ENCODE measurements at regions not wholly inside any gene's neighbourhood (a gene's known extent, or its start where the extent isn't known, plus 50 kb on each side); places are given as distances from the start of the nearest gene placed in this dataset.

DNA sequence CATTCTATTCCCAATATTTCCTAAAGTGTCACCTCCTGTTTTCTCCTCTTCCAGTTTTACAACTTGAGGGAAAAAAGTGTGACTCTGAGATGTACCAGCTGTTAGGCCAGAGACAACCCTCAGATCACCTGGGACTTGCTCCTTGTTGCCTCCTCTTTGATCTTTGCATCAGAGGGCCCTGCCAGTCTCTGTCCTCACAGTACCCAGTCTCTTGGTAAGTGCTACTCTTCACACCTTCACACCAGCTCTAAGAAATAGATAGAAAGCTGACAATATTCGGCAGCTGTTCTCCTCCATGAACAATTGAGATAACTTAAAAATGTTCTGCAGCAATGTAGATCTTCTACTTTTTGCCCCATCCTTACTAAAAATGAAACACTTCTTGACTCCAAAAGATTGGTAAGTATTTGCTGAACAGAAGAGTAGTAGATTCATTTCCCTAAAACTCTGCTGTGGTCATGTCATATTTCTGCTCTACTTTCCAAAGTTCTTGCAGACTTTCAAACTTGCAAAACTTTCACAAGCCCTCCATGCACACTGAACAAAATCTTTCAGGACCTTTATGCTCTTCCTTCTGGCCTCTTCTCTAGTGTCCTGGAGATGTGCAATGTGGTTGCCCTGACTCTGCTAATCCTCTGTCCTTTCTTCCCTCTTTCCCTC is 188.6 kb downstream of the SNX18 start:
- DNase-seq: no peak

DNA sequence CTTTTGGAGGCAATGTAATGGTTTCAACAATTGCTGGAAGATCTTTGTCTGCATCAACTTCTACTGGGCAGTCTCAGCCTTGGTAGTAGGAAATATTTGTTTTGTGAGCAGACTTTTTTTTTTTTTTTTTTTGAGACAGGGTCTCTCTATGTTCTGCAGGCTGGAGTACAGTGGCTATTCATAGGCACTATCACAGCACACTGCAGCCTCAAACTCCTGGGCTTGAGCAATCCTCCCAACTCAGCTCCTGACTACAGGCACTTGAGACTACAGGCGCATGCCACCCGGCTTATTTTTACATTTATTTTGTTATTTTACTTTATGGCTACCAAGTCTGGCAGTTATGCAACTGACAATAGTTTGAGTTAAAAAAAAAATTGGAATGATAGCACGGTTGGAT is 187.3 kb downstream of the SNX18 start:
- no peak for DNase-seq

DNA sequence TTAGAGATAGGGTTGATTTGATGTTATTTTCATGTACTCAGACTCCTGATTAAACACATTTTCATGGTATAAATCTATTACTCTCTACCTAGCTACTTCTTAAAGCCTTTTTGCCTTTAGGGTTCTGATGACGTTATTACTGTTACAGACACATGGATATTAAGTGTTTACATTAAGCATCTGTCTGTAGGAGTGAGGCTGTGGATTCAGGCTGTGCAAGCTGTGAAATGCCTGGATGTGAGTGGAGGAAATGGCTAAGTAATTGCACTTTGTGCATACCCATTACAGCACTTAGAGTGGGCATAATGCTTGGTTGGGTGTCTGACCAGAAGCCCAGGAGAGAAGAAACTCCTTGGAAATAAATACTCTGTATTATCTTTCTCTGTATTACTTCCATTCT is 186.8 kb downstream of the SNX18 start:
- DNase-seq: no peak

DNA sequence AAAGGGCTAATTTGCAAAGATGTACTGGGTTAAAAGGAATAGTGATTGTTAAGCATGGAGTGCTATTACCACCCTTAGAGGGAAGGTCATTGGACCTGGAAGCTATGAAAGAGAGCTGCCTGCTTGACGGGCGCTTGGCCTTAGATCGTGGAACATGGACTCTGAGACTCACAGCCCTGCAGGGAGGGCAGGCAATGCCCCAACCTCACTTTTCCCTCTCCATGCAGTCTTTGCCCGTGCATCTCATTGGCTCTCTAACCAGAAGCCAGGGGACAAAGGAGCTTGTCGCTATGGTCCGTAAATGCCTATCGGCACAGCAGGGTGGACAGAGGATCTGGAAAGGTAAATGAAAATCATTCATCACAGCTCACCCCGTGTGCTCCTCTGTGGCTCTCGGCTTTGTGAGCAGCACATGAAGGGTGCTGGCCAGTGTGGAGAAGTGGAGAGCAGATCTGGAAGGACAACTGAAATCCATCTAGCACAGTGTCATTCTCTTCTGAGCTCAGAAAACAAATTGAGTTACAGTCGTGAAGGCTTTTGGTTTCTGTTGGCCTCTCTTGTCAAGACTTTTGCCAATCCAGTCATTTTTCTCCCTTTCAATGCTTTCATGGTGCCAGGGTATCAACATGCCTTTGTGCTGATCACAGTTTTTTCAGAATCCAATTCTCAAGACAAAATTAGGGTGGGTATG is 186.2 kb downstream of the SNX18 start:
- DNase-seq: no peak

DNA sequence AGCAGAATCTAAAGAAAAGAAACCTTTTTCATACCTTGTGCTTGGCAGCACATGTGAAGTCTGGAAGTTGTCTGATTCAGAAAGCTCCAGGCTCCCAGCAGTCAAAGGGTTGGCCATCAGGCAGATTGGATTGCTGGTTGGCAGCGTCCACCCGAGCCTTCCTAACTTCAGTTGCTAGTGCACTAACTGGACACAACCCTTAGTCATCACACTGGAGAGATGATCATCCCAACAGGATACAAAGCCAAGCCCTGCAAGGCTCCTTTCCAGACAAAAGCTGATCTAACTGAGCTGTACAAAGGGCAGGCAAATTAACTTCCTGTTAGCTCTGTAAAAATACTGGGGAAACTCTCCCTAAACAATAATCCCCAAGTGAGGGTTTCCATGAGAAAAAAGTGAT is 185.6 kb downstream of the SNX18 start:
- no peak for DNase-seq

DNA sequence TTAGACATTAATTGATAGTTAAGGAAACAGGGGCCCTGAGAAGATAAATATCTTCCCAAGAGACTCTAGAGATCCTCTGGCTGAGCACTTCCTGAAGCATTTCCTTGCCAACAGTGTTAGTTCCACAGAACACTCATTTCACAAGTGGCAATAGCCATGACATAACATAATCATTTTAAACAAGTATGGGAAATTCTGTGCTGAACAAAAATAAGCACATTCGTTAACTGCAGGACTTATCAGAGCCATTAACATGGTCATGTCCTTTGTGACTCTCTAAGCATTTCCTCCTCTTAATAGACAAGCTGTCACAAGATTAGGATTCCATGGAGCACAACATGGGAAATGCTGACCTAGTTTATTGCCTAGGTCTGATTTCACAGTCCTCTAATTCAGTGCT is 184.9 kb downstream of the SNX18 start:
- DNase-seq: no peak

DNA sequence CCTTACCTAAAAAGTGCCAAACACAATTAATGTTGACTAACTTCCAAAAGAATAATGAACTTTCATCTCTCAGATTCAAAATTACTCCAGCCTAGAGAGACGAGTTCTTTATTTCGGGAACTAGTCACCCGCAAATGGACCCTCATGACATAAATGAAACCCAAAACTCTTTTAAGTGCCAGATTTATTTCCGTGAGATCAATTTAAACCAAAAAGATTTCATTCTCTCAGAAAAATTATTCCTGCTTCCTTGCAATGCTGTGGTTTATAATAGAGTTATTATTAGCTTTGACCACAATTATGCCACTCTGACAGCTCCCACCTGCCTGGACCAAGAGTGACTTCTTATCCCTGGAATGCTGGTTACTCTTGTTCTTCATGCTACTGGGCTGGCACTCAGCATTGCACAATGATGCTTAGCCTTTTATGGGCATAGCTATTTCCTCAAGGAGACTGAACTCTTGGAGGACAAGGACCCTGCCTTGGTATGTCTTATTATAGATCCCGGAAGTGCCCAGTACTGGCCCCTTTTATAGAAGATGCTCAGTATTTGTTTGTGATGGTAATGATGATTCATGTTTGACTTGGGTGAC is 183.5 kb downstream of the SNX18 start:
- DNase-seq: no peak

DNA sequence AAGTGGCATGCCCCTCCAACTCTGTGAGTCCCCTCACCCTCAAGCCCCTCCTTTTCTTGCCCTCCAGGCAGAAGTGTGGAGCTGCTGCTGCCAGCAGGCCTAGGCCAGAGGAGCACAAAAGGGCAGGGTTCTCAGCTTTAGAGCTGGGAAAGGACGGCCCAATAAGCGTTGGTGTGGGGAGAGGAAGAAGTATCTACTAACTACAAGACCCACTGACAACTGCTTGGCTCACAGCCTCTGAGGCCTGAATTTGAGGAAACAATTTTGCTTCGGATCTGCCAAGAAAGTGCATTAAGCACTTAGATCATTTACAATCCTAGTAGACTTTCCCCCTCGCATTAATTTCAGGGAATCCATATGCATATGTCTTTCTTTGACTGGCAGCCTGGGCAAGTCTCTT is 179.4 kb downstream of the SNX18 start:
- DNase-seq: no peak

DNA sequence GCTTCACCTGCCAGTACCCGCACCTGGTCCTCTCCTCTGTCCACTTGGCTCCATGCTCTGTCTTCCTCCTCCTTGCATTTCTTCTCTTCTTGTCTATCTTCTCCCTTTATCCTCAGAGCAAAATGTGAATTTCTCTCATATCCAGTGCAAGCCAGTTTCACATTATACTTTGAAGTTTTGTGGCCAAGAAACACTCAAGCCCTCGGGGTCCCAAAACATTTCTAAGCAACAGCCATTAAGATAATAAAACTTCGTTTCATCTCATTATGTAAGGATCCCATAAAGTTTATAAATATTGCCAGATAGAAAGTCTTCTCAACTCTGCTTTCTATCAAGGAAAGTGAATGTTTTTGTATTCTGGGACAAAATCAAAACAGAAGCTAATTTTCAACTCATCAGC is 178.8 kb downstream of the SNX18 start:
- no peak for DNase-seq

DNA sequence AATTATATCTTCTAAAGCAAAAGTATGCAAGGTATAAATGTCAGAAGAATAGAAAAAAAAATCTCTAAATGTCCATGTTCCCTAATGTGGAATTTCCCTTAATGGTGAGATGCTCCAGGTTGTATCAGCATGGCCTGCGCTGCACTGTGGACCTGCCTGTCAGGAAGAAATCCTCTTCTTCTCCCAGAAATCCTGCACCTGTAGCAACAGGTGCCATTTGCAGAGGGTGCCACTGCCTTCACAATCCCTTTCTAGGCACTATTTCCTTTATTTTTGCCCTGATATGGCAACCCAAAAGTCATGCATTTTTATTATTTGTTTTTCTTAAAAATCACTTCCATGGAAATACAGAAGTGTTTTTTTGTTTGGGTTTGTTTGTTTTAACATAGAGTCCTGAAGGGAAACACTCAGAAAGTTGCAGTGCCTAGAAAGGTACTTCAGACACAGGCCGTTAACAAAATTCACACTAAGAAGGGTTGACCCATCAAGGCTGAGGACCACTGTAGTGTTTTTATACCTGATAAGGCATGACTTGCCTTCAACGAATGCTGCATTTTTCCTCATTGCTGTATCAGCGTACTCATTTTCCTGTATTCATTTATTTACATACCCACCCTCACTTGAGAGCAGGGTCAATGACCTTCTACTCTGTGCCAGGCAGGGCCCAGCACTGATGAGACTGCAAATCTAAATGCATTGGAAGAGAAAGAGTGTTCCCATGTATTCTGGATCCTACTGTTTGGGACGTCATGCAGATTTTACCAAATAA is 177.8 kb downstream of the SNX18 start:
- DNase-seq: no peak

DNA sequence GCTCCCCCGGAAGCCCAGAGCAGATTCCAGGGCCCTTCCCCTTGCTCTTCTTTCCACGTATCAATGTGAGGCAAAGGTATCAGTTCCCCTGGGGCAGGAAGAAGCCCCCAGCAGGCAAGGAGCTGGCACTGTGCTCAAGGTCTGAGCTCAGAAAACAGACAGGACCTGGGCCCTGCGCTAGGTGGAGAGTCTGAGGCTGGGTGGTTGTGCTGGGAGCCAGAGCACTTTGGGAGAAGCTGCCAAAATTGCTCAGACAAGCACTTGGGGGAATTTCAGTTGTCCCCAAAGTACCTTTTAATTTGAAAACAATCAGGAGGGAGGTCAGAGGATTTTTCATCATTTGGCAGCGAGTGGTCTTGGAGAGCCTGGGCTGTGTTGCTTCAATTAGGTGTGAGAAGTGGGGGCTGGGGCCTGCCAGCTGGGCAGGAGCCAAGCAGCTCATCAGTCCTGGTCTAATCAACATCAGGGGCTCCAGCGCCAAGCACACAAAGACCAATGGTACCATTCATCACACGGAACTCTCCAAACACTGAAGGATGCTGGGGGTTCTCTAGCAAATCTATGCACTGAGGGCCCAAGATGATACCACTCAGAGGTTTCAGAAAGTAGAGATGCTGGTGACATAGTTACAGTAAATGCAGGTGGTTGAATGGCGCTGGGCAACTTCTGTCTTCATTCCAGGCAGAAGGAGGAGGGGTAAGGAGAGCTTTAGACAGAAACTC is 176.5 kb downstream of the SNX18 start:
- no peak for DNase-seq

DNA sequence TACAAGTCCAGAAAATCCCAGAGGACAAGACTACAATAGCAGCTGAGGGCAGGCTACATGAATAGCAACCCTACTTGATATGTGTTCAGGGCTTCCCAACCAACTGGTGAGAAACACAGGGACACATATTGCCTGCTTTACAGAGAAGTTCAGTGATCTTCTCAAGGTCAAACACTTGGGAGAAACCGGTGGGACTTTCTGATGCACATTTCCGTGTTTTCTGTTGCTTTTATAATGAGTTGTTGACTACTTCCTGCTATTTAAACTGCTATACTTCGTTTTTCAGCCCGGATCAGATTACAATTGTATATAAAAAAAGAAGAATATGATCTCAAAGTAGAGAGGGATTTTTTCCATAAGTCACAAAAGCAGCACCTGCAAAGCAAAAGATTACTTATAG is 175.1 kb downstream of the SNX18 start:
- DNase-seq: no peak

DNA sequence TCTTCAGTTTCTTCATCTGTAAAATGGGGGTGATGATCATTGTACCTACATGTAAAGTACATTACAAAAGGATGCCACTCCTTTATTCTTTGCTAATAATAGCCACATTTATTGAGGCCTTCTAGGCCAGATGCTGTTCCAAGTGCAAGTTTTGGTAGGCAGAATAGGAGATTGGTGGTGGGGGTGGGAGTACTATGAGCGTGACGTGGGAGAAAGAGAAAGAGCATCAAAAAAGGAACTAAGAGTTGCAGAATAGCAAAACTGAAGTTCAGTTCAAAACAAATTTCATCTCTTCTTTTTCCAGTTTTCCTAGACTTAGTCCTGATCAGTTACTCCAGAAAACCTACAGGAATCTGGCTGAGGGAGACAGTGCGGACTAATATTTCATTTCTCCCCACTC is 174.1 kb downstream of the SNX18 start:
- no peak for DNase-seq

DNA sequence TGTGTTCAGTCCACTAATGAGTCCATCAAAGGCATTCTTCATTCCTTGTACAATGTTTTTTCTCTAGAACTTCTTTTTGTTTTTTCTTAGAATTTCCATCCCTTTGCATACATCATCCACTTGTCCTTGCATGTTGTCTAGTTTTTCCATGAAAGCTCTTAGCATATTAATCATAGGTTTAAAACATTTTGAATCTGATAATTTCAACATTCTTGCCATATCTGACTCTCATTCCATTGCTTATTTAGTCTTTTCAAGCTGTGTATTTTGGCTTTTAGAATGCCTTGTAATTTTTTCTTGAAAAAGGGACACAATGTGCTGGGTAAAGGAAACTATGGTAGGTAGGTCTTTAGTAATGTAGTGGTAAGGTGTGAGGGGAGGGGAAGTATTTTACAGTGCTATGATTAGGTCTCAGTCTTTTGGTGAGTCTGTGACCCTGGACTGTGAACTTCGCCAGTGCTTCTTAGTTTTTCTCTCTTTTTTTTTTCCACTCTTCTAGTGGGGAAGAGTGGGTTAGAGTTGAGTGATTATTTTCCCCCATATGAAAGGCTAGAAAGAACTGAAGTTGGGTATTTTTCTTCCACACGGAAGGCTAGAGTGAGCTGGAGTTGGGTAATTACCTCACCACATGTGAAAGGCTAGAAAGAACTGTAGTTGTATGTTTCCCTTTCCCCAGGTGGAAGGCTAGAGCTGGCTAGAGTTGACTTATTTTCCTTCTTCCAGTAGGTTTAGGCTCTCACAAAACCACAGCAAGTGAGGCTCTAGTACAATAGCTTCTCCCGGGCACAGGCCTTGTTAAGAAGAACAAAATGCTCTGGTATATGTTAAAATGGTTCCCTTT is 172.1 kb downstream of the SNX18 start:
- no peak for DNase-seq

DNA sequence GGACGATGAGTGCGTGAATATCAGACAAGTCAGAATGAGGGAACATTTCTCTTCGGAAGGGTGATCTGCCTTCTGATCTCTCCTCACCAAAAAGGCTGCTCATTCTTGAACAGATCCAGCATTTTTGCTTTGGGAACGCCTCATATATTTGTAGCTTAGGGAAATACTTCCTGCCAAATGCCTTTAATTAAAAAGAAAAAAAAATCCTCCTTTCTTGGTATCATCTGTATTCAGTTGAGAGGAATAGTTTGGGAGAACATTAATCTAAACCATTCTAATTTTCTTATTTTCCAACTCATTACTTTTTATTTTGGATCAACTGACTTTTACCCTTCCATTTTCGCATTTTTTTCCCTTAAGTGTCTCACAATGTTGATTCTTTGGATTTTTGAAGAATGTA is 163.4 kb downstream of the SNX18 start:
- DNase-seq: no peak

DNA sequence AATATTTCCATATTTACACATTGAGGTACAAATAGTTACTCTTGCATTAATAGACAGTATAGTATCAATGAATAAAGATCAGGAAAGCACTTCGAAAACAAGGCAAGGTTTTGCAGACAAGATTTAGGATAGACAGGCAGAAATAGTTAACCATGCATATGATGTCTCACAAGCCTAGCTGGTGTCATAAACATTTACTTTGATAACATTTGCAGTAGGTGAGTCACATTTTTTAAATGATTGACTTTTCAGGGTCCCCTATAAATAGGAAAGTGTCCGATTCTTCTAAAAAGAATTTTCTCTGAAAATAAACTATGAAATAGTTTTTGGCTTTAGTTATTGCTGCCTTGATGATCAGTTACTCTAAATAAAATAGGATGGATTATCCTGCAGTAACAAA is 162.1 kb downstream of the SNX18 start:
- no peak for DNase-seq

DNA sequence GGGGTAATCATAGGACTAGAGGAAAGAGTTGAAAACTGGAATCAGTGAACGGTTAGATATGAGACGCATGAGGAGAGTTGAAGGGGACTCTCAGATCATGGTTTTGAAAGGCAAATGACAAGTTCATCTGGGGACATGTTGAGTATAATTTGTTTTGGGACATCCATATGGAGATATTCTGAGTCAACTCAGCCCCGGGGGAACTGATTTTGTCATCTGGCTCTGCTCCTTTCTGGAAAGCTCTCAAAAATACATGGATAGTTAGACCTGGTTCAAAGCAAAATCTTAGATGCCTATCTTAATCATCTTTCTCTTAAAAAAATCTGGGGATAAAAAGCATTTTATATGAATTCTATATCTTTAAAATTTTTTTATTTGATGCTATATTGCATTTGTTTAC is 161.2 kb downstream of the SNX18 start:
- DNase-seq: no peak

DNA sequence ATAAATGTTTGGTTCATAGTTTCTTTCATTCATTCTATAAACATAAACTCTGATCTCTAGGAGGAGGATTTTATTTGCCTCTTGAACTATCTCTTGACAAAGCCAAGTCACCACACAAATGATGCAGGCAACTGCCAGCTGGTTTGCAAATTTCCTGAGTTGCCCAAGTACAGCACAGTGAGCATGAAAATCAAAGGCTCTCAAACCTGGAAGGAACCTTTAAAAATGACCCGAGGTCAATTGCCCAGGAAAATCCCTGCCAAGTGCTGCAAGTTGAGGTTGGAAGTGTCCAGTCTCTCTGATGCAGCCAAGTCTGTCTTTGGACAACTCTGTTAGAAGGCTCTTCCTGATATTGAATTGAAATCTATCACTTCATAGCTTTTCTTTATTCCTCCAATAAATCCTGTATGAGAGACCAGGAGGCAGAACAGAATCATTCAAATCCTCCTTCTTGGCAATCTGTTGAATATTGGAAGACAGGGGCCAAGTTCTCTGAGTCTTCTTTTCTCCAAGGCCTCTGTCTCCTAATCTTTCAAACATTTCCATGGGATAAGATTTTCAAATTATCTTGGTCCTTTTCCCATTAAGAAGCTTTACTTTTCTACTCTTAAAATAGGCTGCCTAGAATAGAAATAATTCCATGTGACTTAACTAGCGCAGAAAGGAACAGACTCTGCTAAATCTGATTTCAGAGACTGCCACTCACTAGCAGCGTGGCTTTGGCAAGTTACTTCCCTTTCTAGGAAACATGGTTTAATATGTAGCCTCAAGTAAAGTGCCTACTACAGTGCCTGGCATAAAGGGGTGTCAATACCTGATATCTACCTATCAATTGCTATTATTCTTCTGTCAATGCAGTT is 159.2 kb downstream of the SNX18 start:
- no peak for DNase-seq

DNA sequence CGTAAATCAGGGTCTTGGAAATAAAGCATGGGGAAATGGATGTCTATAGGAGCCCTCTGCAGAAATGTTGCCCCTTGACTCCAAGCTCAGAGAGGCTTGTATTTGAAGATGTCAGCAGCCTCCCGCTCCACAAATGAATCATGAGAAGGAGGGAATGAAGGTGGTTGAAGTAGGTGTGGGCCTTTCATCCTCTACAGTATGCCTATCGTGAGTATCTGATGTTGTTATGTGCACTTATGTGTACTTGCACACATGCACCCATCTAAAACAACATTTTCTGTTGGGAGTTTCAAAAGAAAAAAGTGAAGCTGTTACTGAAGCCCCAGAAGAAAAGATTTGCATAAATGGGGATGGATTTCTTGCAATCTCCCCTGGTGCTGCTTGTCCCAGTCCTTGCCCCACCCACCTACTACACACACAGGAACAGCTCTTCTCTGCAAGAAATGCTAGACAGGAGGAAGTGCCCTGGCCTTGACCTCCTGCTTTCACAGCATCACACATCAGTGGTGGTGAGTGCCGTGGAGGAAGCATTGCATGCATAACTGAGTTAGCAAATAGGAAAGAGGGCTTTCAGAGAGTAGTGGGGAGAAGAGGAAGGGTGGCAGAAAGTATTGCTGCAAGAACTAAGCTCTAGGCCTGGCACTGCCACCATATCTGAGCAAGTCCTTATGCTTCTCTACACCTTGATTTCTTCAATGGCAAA is 156.1 kb downstream of the SNX18 start:
- DNase-seq: peak; percentile 4

DNA sequence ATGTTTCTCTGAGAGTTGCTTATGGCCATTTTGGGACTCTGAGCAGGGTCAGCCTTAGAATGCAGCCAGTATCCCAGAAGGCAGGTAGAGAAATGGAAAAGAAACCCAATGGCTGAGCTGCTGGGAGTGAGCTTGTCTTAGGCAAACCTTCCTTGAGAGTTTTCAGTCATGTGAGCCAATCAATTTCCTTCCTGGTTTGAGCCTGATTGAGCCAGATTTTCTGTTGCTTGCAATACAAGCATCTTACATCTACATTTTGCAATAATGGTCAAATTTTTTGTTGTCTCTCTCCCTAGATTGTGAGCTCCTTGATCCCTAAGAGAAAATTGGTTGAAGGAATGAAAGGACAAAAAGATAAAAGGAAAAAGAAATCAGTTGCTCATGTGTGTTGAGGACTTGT is 155.3 kb downstream of the SNX18 start:
- DNase-seq: no peak

All from T-helper 9 cell (primary cell).